OCI-LY1 (cell line): ENCODE measurements at regions not wholly inside any gene's neighbourhood (a gene's known extent, or its start where the extent isn't known, plus 50 kb on each side); places are given as distances from the start of the nearest gene placed in this dataset.

ENCODE experiments used
- H2AFZ ChIP-seq: fragments of 200-600 bp; sonication (generic), shearing (Covaris generic); 2 replicates; pipeline ENCODE4 v1.6.0; 2014; ENCODE audit warnings: antibody characterized with exemption, mild to moderate bottlenecking, low read length
- H3F3A ChIP-seq: fragments of 200-600 bp; sonication (generic), shearing (Covaris generic); 2 replicates; pipeline ENCODE4 v1.6.0; 2014; ENCODE audit warnings: mild to moderate bottlenecking, antibody characterized with exemption, low read length, moderate library complexity; ENCODE audit not compliant: insufficient read depth
- H3K27ac ChIP-seq: fragments of 200-600 bp; sonication (generic); 2 replicates; pipeline ENCODE4 v1.5.1; 2014; ENCODE audit warnings: low read length, mixed run types, mild to moderate bottlenecking, low read depth; ENCODE audit not compliant: poor library complexity, severe bottlenecking
- H3K27me3 ChIP-seq: fragments of 200-600 bp; sonication (generic); 2 replicates; pipeline ENCODE4 v1.6.0; 2014; ENCODE audit warnings: antibody characterized with exemption, mild to moderate bottlenecking, low read length, moderate library complexity; ENCODE audit not compliant: insufficient read depth
- H3K36me3 ChIP-seq: fragments of 200-600 bp; sonication (generic); 2 replicates; pipeline ENCODE4 v1.6.1; 2014; ENCODE audit warnings: mild to moderate bottlenecking, antibody characterized with exemption, low read length, moderate library complexity, mixed read lengths; ENCODE audit not compliant: insufficient read depth
- H3K4me1 ChIP-seq: fragments of 200-600 bp; sonication (generic); 2 replicates; pipeline ENCODE4 v1.5.1; 2014; ENCODE audit warnings: mild to moderate bottlenecking, low read length, moderate library complexity; ENCODE audit not compliant: insufficient read depth, severe bottlenecking
- H3K4me2 ChIP-seq: fragments of 200-600 bp; sonication (generic), shearing (Covaris generic); 2 replicates; pipeline ENCODE4 v1.6.1; 2014; ENCODE audit warnings: low read length
- H3K4me3 ChIP-seq: fragments of 200-600 bp; sonication (generic); 2 replicates; pipeline ENCODE4 v1.5.1; 2014; ENCODE audit warnings: low read length, low read depth, mild to moderate bottlenecking, mixed read lengths; ENCODE audit not compliant: poor library complexity, severe bottlenecking
- H3K79me2 ChIP-seq: fragments of 200-600 bp; shearing (Covaris generic); 2 replicates; pipeline ENCODE4 v1.6.1; 2016; ENCODE audit warnings: mixed run types, low read length, mixed read lengths; ENCODE audit not compliant: insufficient read depth
- H3K9ac ChIP-seq: fragments of 200-600 bp; sonication (generic), shearing (Covaris generic); 2 replicates; pipeline ENCODE4 v1.6.1; 2014; ENCODE audit warnings: mild to moderate bottlenecking, low read length, mixed read lengths
- H3K9me2 ChIP-seq: fragments of 200-600 bp; sonication (generic), shearing (Covaris generic); 2 replicates; pipeline ENCODE4 v1.6.1; 2014; ENCODE audit warnings: low read depth, mild to moderate bottlenecking, low read length, mixed read lengths
- H3K9me3 ChIP-seq: fragments of 200-600 bp; shearing (Covaris generic); 2 replicates; pipeline ENCODE4 v1.6.1; 2014; ENCODE audit warnings: low read length, mixed read lengths
- H4K20me1 ChIP-seq: fragments of 200-600 bp; sonication (generic), shearing (Covaris generic); 2 replicates; pipeline ENCODE4 v1.6.0; 2016; ENCODE audit warnings: mild to moderate bottlenecking, low read length; ENCODE audit not compliant: insufficient read depth
- EZH2 ChIP-seq: fragments of 200-600 bp; sonication (generic), shearing (Covaris generic); IDR thresholded peaks from 2 replicates; pipeline ENCODE4 v1.8.0; 2017; ENCODE audit warnings: borderline replicate concordance, mixed run types, mild to moderate bottlenecking, antibody characterized with exemption, low read length, moderate library complexity, mixed read lengths
- TF ChIP-seq, protein P1 (sequence below): fragments of 200-600 bp; sonication (generic), shearing (Covaris generic); IDR thresholded peaks from 2 replicates; pipeline ENCODE4 v1.5.1; 2017; ENCODE audit warnings: mild to moderate bottlenecking, antibody characterized with exemption, low read length, moderate library complexity, mixed read lengths

DNA sequence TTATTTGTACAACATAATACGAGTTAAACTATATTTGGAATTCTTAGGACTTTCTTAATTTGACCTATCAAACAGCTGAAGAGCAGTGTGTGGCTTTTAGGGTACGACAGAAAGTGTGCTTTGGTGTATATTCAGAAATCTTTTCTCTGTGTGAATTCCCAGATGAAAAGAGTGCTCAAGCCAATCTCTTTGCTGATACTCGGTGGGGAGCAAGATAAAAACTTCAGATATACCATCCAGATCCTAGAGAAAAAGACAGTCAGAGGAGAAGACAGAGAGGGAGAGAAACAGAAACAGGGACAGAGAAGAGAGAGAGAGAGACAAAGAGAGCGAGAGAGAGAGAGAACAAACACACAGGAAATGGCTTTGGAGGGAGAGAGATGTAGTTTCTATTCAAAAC, 658.3 kb upstream of the CPEB2 start:
- Histone ChIP-seq H3F3A (no peaks in the 10 kb centered on the region), H3K36me3 (no peaks in the 10 kb centered on the region), H3K9ac (no peak overlapping the region), H3K4me2 (no peak overlapping the region), H3K4me3 (no peak overlapping the region), H3K9me3 (no peaks in the 10 kb centered on the region), H3K27me3 (no peaks in the 10 kb centered on the region), H3K9me2 (no peaks in the 10 kb centered on the region), H4K20me1 (no peaks in the 10 kb centered on the region), H3K79me2 (no peaks in the 10 kb centered on the region), H3K4me1 (no peaks in the 10 kb centered on the region), H3K27ac (no peak overlapping the region), H2AFZ (no peak overlapping the region)
- no peak for TF ChIP-seq EZH2
- TF ChIP-seq, protein P1, sequence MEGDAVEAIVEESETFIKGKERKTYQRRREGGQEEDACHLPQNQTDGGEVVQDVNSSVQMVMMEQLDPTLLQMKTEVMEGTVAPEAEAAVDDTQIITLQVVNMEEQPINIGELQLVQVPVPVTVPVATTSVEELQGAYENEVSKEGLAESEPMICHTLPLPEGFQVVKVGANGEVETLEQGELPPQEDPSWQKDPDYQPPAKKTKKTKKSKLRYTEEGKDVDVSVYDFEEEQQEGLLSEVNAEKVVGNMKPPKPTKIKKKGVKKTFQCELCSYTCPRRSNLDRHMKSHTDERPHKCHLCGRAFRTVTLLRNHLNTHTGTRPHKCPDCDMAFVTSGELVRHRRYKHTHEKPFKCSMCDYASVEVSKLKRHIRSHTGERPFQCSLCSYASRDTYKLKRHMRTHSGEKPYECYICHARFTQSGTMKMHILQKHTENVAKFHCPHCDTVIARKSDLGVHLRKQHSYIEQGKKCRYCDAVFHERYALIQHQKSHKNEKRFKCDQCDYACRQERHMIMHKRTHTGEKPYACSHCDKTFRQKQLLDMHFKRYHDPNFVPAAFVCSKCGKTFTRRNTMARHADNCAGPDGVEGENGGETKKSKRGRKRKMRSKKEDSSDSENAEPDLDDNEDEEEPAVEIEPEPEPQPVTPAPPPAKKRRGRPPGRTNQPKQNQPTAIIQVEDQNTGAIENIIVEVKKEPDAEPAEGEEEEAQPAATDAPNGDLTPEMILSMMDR, result no peak

DNA sequence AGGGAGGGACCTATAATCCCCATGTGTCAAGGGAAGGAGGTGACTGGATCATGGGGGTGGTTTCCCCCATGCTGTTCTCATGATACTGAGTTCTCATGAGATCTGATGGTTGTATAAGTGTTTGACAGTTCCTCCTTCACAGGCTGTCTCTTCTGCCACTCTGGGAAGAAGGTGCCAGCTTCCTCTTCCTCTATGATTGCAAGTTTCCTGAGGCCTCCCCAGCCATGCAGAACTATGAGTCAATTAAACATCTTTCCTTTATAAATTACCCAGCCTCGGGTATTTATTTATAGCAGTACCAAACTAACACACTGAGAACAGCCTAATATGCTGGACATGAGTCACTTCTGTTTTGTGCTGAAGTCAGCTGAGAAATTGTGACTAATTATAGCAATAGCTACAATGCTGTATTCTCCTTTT, 656.9 kb upstream of the CPEB2 start:
- Histone ChIP-seq H3K4me1 (no peaks in the 10 kb centered on the region), H3F3A (no peaks in the 10 kb centered on the region), H3K9me3 (no peaks in the 10 kb centered on the region), H3K4me2 (no peak overlapping the region), H4K20me1 (no peaks in the 10 kb centered on the region), H3K36me3 (no peaks in the 10 kb centered on the region), H3K79me2 (no peaks in the 10 kb centered on the region), H3K9me2 (no peaks in the 10 kb centered on the region), H3K27me3 (no peaks in the 10 kb centered on the region), H3K9ac (no peak overlapping the region), H3K27ac (no peak overlapping the region), H3K4me3 (no peak overlapping the region), H2AFZ (no peak overlapping the region)
- TF ChIP-seq EZH2, result no peak
- TF ChIP-seq, protein P1, result no peak

GRCh38 chr4:14347526-14347925, 654.8 kb upstream of the CPEB2 start:
- no peak overlapping the region for H3K9ac ChIP-seq
- H3K4me1 ChIP-seq, result no peaks in the 10 kb centered on the region
- no peaks in the 10 kb centered on the region for H3K9me3 ChIP-seq
- H3K4me2 ChIP-seq, result no peak overlapping the region
- H2AFZ ChIP-seq, result no peak overlapping the region
- H3K27me3 ChIP-seq, result no peaks in the 10 kb centered on the region
- H3K79me2 ChIP-seq, result no peaks in the 10 kb centered on the region
- H3F3A ChIP-seq, result no peaks in the 10 kb centered on the region
- no peaks in the 10 kb centered on the region for H4K20me1 ChIP-seq
- TF ChIP-seq EZH2, result no peak
- TF ChIP-seq, protein P1, result no peak
- H3K36me3 ChIP-seq, result no peaks in the 10 kb centered on the region
- no peaks in the 10 kb centered on the region for H3K9me2 ChIP-seq
- H3K27ac ChIP-seq, result no peak overlapping the region
- no peak overlapping the region for H3K4me3 ChIP-seq
